IMR-90 (cell line): ENCODE measurements at regions not wholly inside any gene's neighbourhood (a gene's known extent, or its start where the extent isn't known, plus 50 kb on each side); places are given as distances from the start of the nearest gene placed in this dataset.
A peak's percentile ranks its signal among the peaks of the same experiment; 100 is the strongest.

ENCODE experiments used
- ATAC-seq: fragments of 200-7000 bp; cut with Tn5 transposase; 2 replicates; pipeline ENCODE4 v1.9.1; 2020; ENCODE audit warnings: low read depth, mild to moderate bottlenecking, moderate library complexity
- BruUV-seq: library from RNA; stranded (reverse); fragments of 400-500 nt; replicated peaks from 2 replicates; lab custom pipeline; 2021; lab: Mats Ljungman, UMichigan
- CTCF ChIA-PET: fragments of 300-600 bp; formaldehyde crosslinking; extraction: SDS; loops from one replicate; lab custom pipeline; 2021; ENCODE audit warnings: antibody characterized with exemption; lab: Yijun Ruan, JAX
- POLR2A ChIA-PET: fragments of 300-600 bp; sonication (Branson Sonifier 250); formaldehyde crosslinking; loops from one replicate; lab custom pipeline; 2022; ENCODE audit warnings: antibody characterized with exemption; ENCODE audit not compliant: unreplicated experiment; lab: Charles Lee
- DNase-seq: peaks from one replicate; pipeline ENCODE4 v3.0.0; 2013
- H2AFZ ChIP-seq: replicated peaks from 2 replicates; pipeline ENCODE3; 2013; ENCODE audit warnings: low read length, mild to moderate bottlenecking; ENCODE audit not compliant: poor library complexity
- H2AK5ac ChIP-seq: 2 replicates; pipeline ENCODE4 v1.6.1; 2013; ENCODE audit warnings: low read depth, low read length, inconsistent platforms
- H2AK9ac ChIP-seq: replicated peaks from 2 replicates; pipeline ENCODE3; 2013; ENCODE audit warnings: mild to moderate bottlenecking, low read depth, low read length, moderate library complexity; ENCODE audit not compliant: poor library complexity
- H2BK120ac ChIP-seq: 2 replicates; pipeline ENCODE4 v1.6.1; 2013; ENCODE audit warnings: low read depth, low read length, inconsistent platforms
- H2BK15ac ChIP-seq: 3 replicates; pipeline ENCODE4 v1.6.1; 2013; ENCODE audit warnings: low read depth, low read length, inconsistent platforms
- H2BK20ac ChIP-seq: 2 replicates; pipeline ENCODE4 v1.6.1; 2013; ENCODE audit warnings: low read depth, mild to moderate bottlenecking, inconsistent platforms, low read length, moderate library complexity
- H2BK5ac ChIP-seq: 2 replicates; pipeline ENCODE4 v1.6.1; 2013; ENCODE audit warnings: mild to moderate bottlenecking, low read depth, low read length, inconsistent platforms; ENCODE audit not compliant: poor library complexity, severe bottlenecking
- H3K14ac ChIP-seq: replicated peaks from 2 replicates; pipeline ENCODE4 v1.6.1; 2013; ENCODE audit warnings: low read depth, low read length, inconsistent platforms
- H3K18ac ChIP-seq: 2 replicates; pipeline ENCODE4 v1.6.1; 2013; ENCODE audit warnings: low read depth, low read length, control low read depth
- H3K23ac ChIP-seq: 2 replicates; pipeline ENCODE4 v1.6.1; 2013; ENCODE audit warnings: low read depth, low read length, inconsistent platforms
- H3K27ac ChIP-seq: 2 replicates; pipeline ENCODE4 v1.5.1; 2013; ENCODE audit warnings: mild to moderate bottlenecking, control low read depth, low read length; ENCODE audit not compliant: insufficient read depth
- H3K27me3 ChIP-seq: 2 replicates; pipeline ENCODE4 v1.6.1; 2013; ENCODE audit warnings: low read length; ENCODE audit not compliant: control insufficient read depth, insufficient read depth
- H3K36me3 ChIP-seq: 2 replicates; pipeline ENCODE4 v1.6.1; 2013; ENCODE audit warnings: low read length, mixed read lengths; ENCODE audit not compliant: control insufficient read depth, insufficient read depth
- H3K4ac ChIP-seq: 2 replicates; pipeline ENCODE4 v1.6.1; 2013; ENCODE audit warnings: low read depth, low read length, inconsistent platforms
- H3K4me1 ChIP-seq: 2 replicates; pipeline ENCODE4 v1.6.1; 2013; ENCODE audit warnings: low read length, mixed read lengths; ENCODE audit not compliant: control insufficient read depth, insufficient read depth
- H3K4me2 ChIP-seq: 2 replicates; pipeline ENCODE4 v1.6.1; 2013; ENCODE audit warnings: low read depth, mild to moderate bottlenecking, control low read depth, low read length, moderate library complexity
- H3K4me3 ChIP-seq: 2 replicates; pipeline ENCODE4 v1.5.1; 2013; ENCODE audit warnings: low read depth, mild to moderate bottlenecking, control low read depth, low read length, moderate library complexity; ENCODE audit not compliant: insufficient read depth
- H3K56ac ChIP-seq: 2 replicates; pipeline ENCODE4 v1.6.1; 2013; ENCODE audit warnings: low read length, inconsistent platforms; ENCODE audit not compliant: insufficient read depth; ENCODE audit errors: extremely low read depth
- H3K79me1 ChIP-seq, 2 experiments: 2 replicates each; pipeline ENCODE4 v1.6.1; 2013; ENCODE audit warnings: low read length in 2 of 2, inconsistent platforms in 1 of 2, low read depth in 1 of 2
- H3K9ac ChIP-seq: 2 replicates; pipeline ENCODE4 v1.6.1; 2013; ENCODE audit warnings: low read depth, low read length, control low read depth
- H3K9me1 ChIP-seq: 2 replicates; pipeline ENCODE4 v1.6.1; 2013; ENCODE audit warnings: low read length, inconsistent platforms; ENCODE audit not compliant: insufficient read depth
- H3K9me3 ChIP-seq: 2 replicates; pipeline ENCODE4 v1.6.1; 2013; ENCODE audit warnings: low read length; ENCODE audit not compliant: control insufficient read depth, insufficient read depth
- H4K20me1 ChIP-seq: 2 replicates; pipeline ENCODE4 v1.6.1; 2013; ENCODE audit warnings: low read length, inconsistent platforms; ENCODE audit not compliant: insufficient read depth
- H4K5ac ChIP-seq: 2 replicates; pipeline ENCODE4 v1.6.1; 2013; ENCODE audit warnings: mild to moderate bottlenecking, low read depth, low read length, control low read depth
- H4K8ac ChIP-seq, 2 experiments: 2 replicates each; pipeline ENCODE4 v1.6.1; 2013; ENCODE audit warnings: low read depth in 2 of 2, low read length in 2 of 2, control low read depth in 1 of 2, inconsistent platforms in 1 of 2
- H4K91ac ChIP-seq: 2 replicates; pipeline ENCODE4 v1.6.1; 2013; ENCODE audit warnings: low read depth, low read length, inconsistent platforms; ENCODE audit not compliant: insufficient read depth
- BHLHE40 ChIP-seq: fragments of 150-350 bp; IDR thresholded peaks from 2 replicates; pipeline ENCODE4 v1.6.1; 2016; ENCODE audit warnings: mild to moderate bottlenecking, low read depth, low read length
- CEBPB ChIP-seq: IDR thresholded peaks from 2 replicates; pipeline ENCODE4 v1.6.1; 2012; ENCODE audit warnings: low read depth, low read length, improper control_type of control experiment
- CHD1 ChIP-seq: IDR thresholded peaks from 2 replicates; pipeline ENCODE4 v1.6.1; 2012; ENCODE audit warnings: low read depth, low read length, improper control_type of control experiment
- CTCF ChIP-seq: conservative IDR thresholded peaks from 2 replicates; pipeline ENCODE4 v1.5.1; 2012; ENCODE audit warnings: mild to moderate bottlenecking, low read depth, low read length, improper control_type of control experiment
- ELK1 ChIP-seq: fragments of 150-350 bp; IDR thresholded peaks from 2 replicates; pipeline ENCODE4 v1.6.1; 2016; ENCODE audit warnings: low read depth, mild to moderate bottlenecking, low read length, moderate library complexity, borderline replicate concordance
- FOS ChIP-seq: fragments of 150-350 bp; IDR thresholded peaks from 2 replicates; pipeline ENCODE4 v1.6.1; 2016; ENCODE audit warnings: low read depth, low read length
- MAFK ChIP-seq: IDR thresholded peaks from 2 replicates; pipeline ENCODE4 v1.6.1; 2012; ENCODE audit warnings: low read depth, low read length, improper control_type of control experiment
- MAZ ChIP-seq: IDR thresholded peaks from 2 replicates; pipeline ENCODE4 v1.6.1; 2012; ENCODE audit warnings: low read depth, mild to moderate bottlenecking, low read length, improper control_type of control experiment, moderate library complexity, borderline replicate concordance
- MXI1 ChIP-seq: IDR thresholded peaks from 2 replicates; pipeline ENCODE4 v1.6.1; 2012; ENCODE audit warnings: low read depth, mild to moderate bottlenecking, low read length, moderate library complexity, borderline replicate concordance
- NFE2L2 ChIP-seq: fragments of 150-350 bp; IDR thresholded peaks from 2 replicates; pipeline ENCODE4 v1.6.1; 2016; ENCODE audit warnings: low read depth, mild to moderate bottlenecking, low read length
- POLR2A ChIP-seq: IDR thresholded peaks from 2 replicates; pipeline ENCODE4 v1.6.1; 2012; ENCODE audit warnings: mild to moderate bottlenecking, low read depth, low read length
- RAD21 ChIP-seq: IDR thresholded peaks from 2 replicates; pipeline ENCODE4 v1.6.1; 2012; ENCODE audit warnings: low read length, improper control_type of control experiment
- RCOR1 ChIP-seq: IDR thresholded peaks from 2 replicates; pipeline ENCODE4 v1.6.1; 2012; ENCODE audit warnings: mild to moderate bottlenecking, low read length, improper control_type of control experiment; ENCODE audit not compliant: insufficient replicate concordance
- RFX5 ChIP-seq: IDR thresholded peaks from 2 replicates; pipeline ENCODE4 v1.8.0; 2012; ENCODE audit warnings: low read depth, mild to moderate bottlenecking, low read length, moderate library complexity
- SMC3 ChIP-seq: fragments of 150-350 bp; IDR thresholded peaks from 2 replicates; pipeline ENCODE4 v1.6.1; 2016; ENCODE audit warnings: low read depth, mild to moderate bottlenecking, antibody characterized with exemption, low read length, moderate library complexity
- USF2 ChIP-seq: fragments of 150-350 bp; IDR thresholded peaks from 2 replicates; pipeline ENCODE4 v1.6.1; 2017; ENCODE audit warnings: mild to moderate bottlenecking, antibody characterized with exemption, low read length, low read depth
- dilution Hi-C: fragments of 300-500 bp; cut with HindIII; formaldehyde crosslinking; loops from one replicate; pipeline ENCODE4 v1.14.3; 2018; ENCODE audit warnings: low sequenced_read_pairs; ENCODE audit not compliant: unreplicated experiment
- in situ Hi-C: fragments of 300-500 bp; cut with MboI; formaldehyde crosslinking; loops from 3 replicates; pipeline ENCODE4 v1.14.3; 2019; ENCODE audit warnings: low sequenced_read_pairs, inconsistent platforms, mixed read lengths
- intact Hi-C: fragments of 100-400 bp; cut with micrococcal nuclease; formaldehyde crosslinking; loops from 2 replicates; pipeline ENCODE4 v1.10.0; 2022

- Histone ChIP-seq H2BK20ac (no peak overlapping the region), H2BK5ac (no peak overlapping the region), H3K23ac (no peak overlapping the region), H3K18ac (no peak overlapping the region), H3K4me2 (no peak overlapping the region), H3K9me3 (peaks cover 5% of the 10 kb centered on the region; the same call in 1 of the 2 replicates), H2AFZ (peak overlapping the region; percentile 41), H3K9me1 (no peaks in the 10 kb centered on the region), H4K8ac (no peak overlapping the region), H3K4me3 (no peak overlapping the region), H3K27me3 (no peaks in the 10 kb centered on the region), H3K9ac (no peak overlapping the region), H3K56ac (no peak overlapping the region), H4K91ac (no peak overlapping the region), H2AK9ac (no peak overlapping the region), H2BK15ac (no peak overlapping the region), H3K4ac (no peak overlapping the region), H4K5ac (no peak overlapping the region), H3K4me1 (no peaks in the 10 kb centered on the region), H2BK120ac (no peak overlapping the region), H3K79me1 (no peaks in the 10 kb centered on the region), H3K27ac (no peak overlapping the region), H4K20me1 (no peaks in the 10 kb centered on the region), H3K36me3 (no peaks in the 10 kb centered on the region), H2AK5ac (no peak overlapping the region), H3K14ac (no peak overlapping the region)
- ChIA-PET CTCF (no interaction called here), POLR2A (no interaction called here)
- DNase-seq (peak; percentile 12), ATAC-seq (no peak)
- intact Hi-C loops, result no loop called here
- TF ChIP-seq RAD21 (no peak), POLR2A (no peak), CHD1 (no peak), SMC3 (no peak), RCOR1 (no peak), ELK1 (no peak), MAFK (no peak), BHLHE40 (no peak), FOS (no peak), NFE2L2 (no peak), CEBPB (no peak), USF2 (no peak), MXI1 (no peak), RFX5 (no peak), MAZ (no peak), CTCF (no peak)
- BruUV-seq, result no TSS peak
- in situ Hi-C loops, result no loop called here
- dilution Hi-C loops, result no loop called here
Observed at GRCh38 chr2:228581731-228582130, 400.2 kb upstream of the SPHKAP start.
